IMR-90 (cell line): ENCODE measurements at regions not wholly inside any gene's neighbourhood (a gene's known extent, or its start where the extent isn't known, plus 50 kb on each side); places are given as distances from the start of the nearest gene placed in this dataset.

Experiments
- ATAC-seq: fragments of 200-7000 bp; cut with Tn5 transposase; 2 replicates; pipeline ENCODE4 v1.9.1; 2020; ENCODE audit warnings: low read depth, mild to moderate bottlenecking, moderate library complexity
- BruUV-seq: library from RNA; stranded (reverse); fragments of 400-500 nt; replicated peaks from 2 replicates; lab custom pipeline; 2021; lab: Mats Ljungman, UMichigan
- CTCF ChIA-PET: fragments of 300-600 bp; formaldehyde crosslinking; extraction: SDS; loops from one replicate; lab custom pipeline; 2021; ENCODE audit warnings: antibody characterized with exemption; lab: Yijun Ruan, JAX
- POLR2A ChIA-PET: fragments of 300-600 bp; sonication (Branson Sonifier 250); formaldehyde crosslinking; loops from one replicate; lab custom pipeline; 2022; ENCODE audit warnings: antibody characterized with exemption; ENCODE audit not compliant: unreplicated experiment; lab: Charles Lee
- DNase-seq: peaks from one replicate; pipeline ENCODE4 v3.0.0; 2013
- H2AFZ ChIP-seq: replicated peaks from 2 replicates; pipeline ENCODE3; 2013; ENCODE audit warnings: low read length, mild to moderate bottlenecking; ENCODE audit not compliant: poor library complexity
- H2AK5ac ChIP-seq: 2 replicates; pipeline ENCODE4 v1.6.1; 2013; ENCODE audit warnings: low read depth, low read length, inconsistent platforms
- H2AK9ac ChIP-seq: replicated peaks from 2 replicates; pipeline ENCODE3; 2013; ENCODE audit warnings: mild to moderate bottlenecking, low read depth, low read length, moderate library complexity; ENCODE audit not compliant: poor library complexity
- H2BK120ac ChIP-seq: 2 replicates; pipeline ENCODE4 v1.6.1; 2013; ENCODE audit warnings: low read depth, low read length, inconsistent platforms
- H2BK15ac ChIP-seq: 3 replicates; pipeline ENCODE4 v1.6.1; 2013; ENCODE audit warnings: low read depth, low read length, inconsistent platforms
- H2BK20ac ChIP-seq: 2 replicates; pipeline ENCODE4 v1.6.1; 2013; ENCODE audit warnings: low read depth, mild to moderate bottlenecking, inconsistent platforms, low read length, moderate library complexity
- H2BK5ac ChIP-seq: 2 replicates; pipeline ENCODE4 v1.6.1; 2013; ENCODE audit warnings: mild to moderate bottlenecking, low read depth, low read length, inconsistent platforms; ENCODE audit not compliant: poor library complexity, severe bottlenecking
- H3K14ac ChIP-seq: replicated peaks from 2 replicates; pipeline ENCODE4 v1.6.1; 2013; ENCODE audit warnings: low read depth, low read length, inconsistent platforms
- H3K18ac ChIP-seq: 2 replicates; pipeline ENCODE4 v1.6.1; 2013; ENCODE audit warnings: low read depth, low read length, control low read depth
- H3K23ac ChIP-seq: 2 replicates; pipeline ENCODE4 v1.6.1; 2013; ENCODE audit warnings: low read depth, low read length, inconsistent platforms
- H3K27ac ChIP-seq: 2 replicates; pipeline ENCODE4 v1.5.1; 2013; ENCODE audit warnings: mild to moderate bottlenecking, control low read depth, low read length; ENCODE audit not compliant: insufficient read depth
- H3K27me3 ChIP-seq: 2 replicates; pipeline ENCODE4 v1.6.1; 2013; ENCODE audit warnings: low read length; ENCODE audit not compliant: control insufficient read depth, insufficient read depth
- H3K36me3 ChIP-seq: 2 replicates; pipeline ENCODE4 v1.6.1; 2013; ENCODE audit warnings: low read length, mixed read lengths; ENCODE audit not compliant: control insufficient read depth, insufficient read depth
- H3K4ac ChIP-seq: 2 replicates; pipeline ENCODE4 v1.6.1; 2013; ENCODE audit warnings: low read depth, low read length, inconsistent platforms
- H3K4me1 ChIP-seq: 2 replicates; pipeline ENCODE4 v1.6.1; 2013; ENCODE audit warnings: low read length, mixed read lengths; ENCODE audit not compliant: control insufficient read depth, insufficient read depth
- H3K4me2 ChIP-seq: 2 replicates; pipeline ENCODE4 v1.6.1; 2013; ENCODE audit warnings: low read depth, mild to moderate bottlenecking, control low read depth, low read length, moderate library complexity
- H3K4me3 ChIP-seq: 2 replicates; pipeline ENCODE4 v1.5.1; 2013; ENCODE audit warnings: low read depth, mild to moderate bottlenecking, control low read depth, low read length, moderate library complexity; ENCODE audit not compliant: insufficient read depth
- H3K56ac ChIP-seq: 2 replicates; pipeline ENCODE4 v1.6.1; 2013; ENCODE audit warnings: low read length, inconsistent platforms; ENCODE audit not compliant: insufficient read depth; ENCODE audit errors: extremely low read depth
- H3K79me1 ChIP-seq, 2 experiments: 2 replicates each; pipeline ENCODE4 v1.6.1; 2013; ENCODE audit warnings: low read length in 2 of 2, inconsistent platforms in 1 of 2, low read depth in 1 of 2
- H3K9ac ChIP-seq: 2 replicates; pipeline ENCODE4 v1.6.1; 2013; ENCODE audit warnings: low read depth, low read length, control low read depth
- H3K9me1 ChIP-seq: 2 replicates; pipeline ENCODE4 v1.6.1; 2013; ENCODE audit warnings: low read length, inconsistent platforms; ENCODE audit not compliant: insufficient read depth
- H3K9me3 ChIP-seq: 2 replicates; pipeline ENCODE4 v1.6.1; 2013; ENCODE audit warnings: low read length; ENCODE audit not compliant: control insufficient read depth, insufficient read depth
- H4K20me1 ChIP-seq: 2 replicates; pipeline ENCODE4 v1.6.1; 2013; ENCODE audit warnings: low read length, inconsistent platforms; ENCODE audit not compliant: insufficient read depth
- H4K5ac ChIP-seq: 2 replicates; pipeline ENCODE4 v1.6.1; 2013; ENCODE audit warnings: mild to moderate bottlenecking, low read depth, low read length, control low read depth
- H4K8ac ChIP-seq, 2 experiments: 2 replicates each; pipeline ENCODE4 v1.6.1; 2013; ENCODE audit warnings: low read depth in 2 of 2, low read length in 2 of 2, control low read depth in 1 of 2, inconsistent platforms in 1 of 2
- H4K91ac ChIP-seq: 2 replicates; pipeline ENCODE4 v1.6.1; 2013; ENCODE audit warnings: low read depth, low read length, inconsistent platforms; ENCODE audit not compliant: insufficient read depth
- BHLHE40 ChIP-seq: fragments of 150-350 bp; IDR thresholded peaks from 2 replicates; pipeline ENCODE4 v1.6.1; 2016; ENCODE audit warnings: mild to moderate bottlenecking, low read depth, low read length
- CEBPB ChIP-seq: IDR thresholded peaks from 2 replicates; pipeline ENCODE4 v1.6.1; 2012; ENCODE audit warnings: low read depth, low read length, improper control_type of control experiment
- CHD1 ChIP-seq: IDR thresholded peaks from 2 replicates; pipeline ENCODE4 v1.6.1; 2012; ENCODE audit warnings: low read depth, low read length, improper control_type of control experiment
- CTCF ChIP-seq: conservative IDR thresholded peaks from 2 replicates; pipeline ENCODE4 v1.5.1; 2012; ENCODE audit warnings: mild to moderate bottlenecking, low read depth, low read length, improper control_type of control experiment
- ELK1 ChIP-seq: fragments of 150-350 bp; IDR thresholded peaks from 2 replicates; pipeline ENCODE4 v1.6.1; 2016; ENCODE audit warnings: low read depth, mild to moderate bottlenecking, low read length, moderate library complexity, borderline replicate concordance
- FOS ChIP-seq: fragments of 150-350 bp; IDR thresholded peaks from 2 replicates; pipeline ENCODE4 v1.6.1; 2016; ENCODE audit warnings: low read depth, low read length
- MAFK ChIP-seq: IDR thresholded peaks from 2 replicates; pipeline ENCODE4 v1.6.1; 2012; ENCODE audit warnings: low read depth, low read length, improper control_type of control experiment
- MAZ ChIP-seq: IDR thresholded peaks from 2 replicates; pipeline ENCODE4 v1.6.1; 2012; ENCODE audit warnings: low read depth, mild to moderate bottlenecking, low read length, improper control_type of control experiment, moderate library complexity, borderline replicate concordance
- MXI1 ChIP-seq: IDR thresholded peaks from 2 replicates; pipeline ENCODE4 v1.6.1; 2012; ENCODE audit warnings: low read depth, mild to moderate bottlenecking, low read length, moderate library complexity, borderline replicate concordance
- POLR2A ChIP-seq: IDR thresholded peaks from 2 replicates; pipeline ENCODE4 v1.6.1; 2012; ENCODE audit warnings: mild to moderate bottlenecking, low read depth, low read length
- RAD21 ChIP-seq: IDR thresholded peaks from 2 replicates; pipeline ENCODE4 v1.6.1; 2012; ENCODE audit warnings: low read length, improper control_type of control experiment
- RCOR1 ChIP-seq: IDR thresholded peaks from 2 replicates; pipeline ENCODE4 v1.6.1; 2012; ENCODE audit warnings: mild to moderate bottlenecking, low read length, improper control_type of control experiment; ENCODE audit not compliant: insufficient replicate concordance
- RFX5 ChIP-seq: IDR thresholded peaks from 2 replicates; pipeline ENCODE4 v1.8.0; 2012; ENCODE audit warnings: low read depth, mild to moderate bottlenecking, low read length, moderate library complexity
- SMC3 ChIP-seq: fragments of 150-350 bp; IDR thresholded peaks from 2 replicates; pipeline ENCODE4 v1.6.1; 2016; ENCODE audit warnings: low read depth, mild to moderate bottlenecking, antibody characterized with exemption, low read length, moderate library complexity
- USF2 ChIP-seq: fragments of 150-350 bp; IDR thresholded peaks from 2 replicates; pipeline ENCODE4 v1.6.1; 2017; ENCODE audit warnings: mild to moderate bottlenecking, antibody characterized with exemption, low read length, low read depth
- WGBS, 2 experiments: methylation state at CpG; one replicate each; pipeline versions ENCODE4 v1.1.5 to v1.1.7; 2013; ENCODE audit warnings: missing lambda C conversion rate in 2 of 2; ENCODE audit not compliant: insufficient read length in 1 of 2; ENCODE audit errors: extremely low coverage in 2 of 2; 5-methylcytosine and 5-hydroxymethylcytosine counted together
- dilution Hi-C: fragments of 300-500 bp; cut with HindIII; formaldehyde crosslinking; loops from one replicate; pipeline ENCODE4 v1.14.3; 2018; ENCODE audit warnings: low sequenced_read_pairs; ENCODE audit not compliant: unreplicated experiment
- in situ Hi-C: fragments of 300-500 bp; cut with MboI; formaldehyde crosslinking; loops from 3 replicates; pipeline ENCODE4 v1.14.3; 2019; ENCODE audit warnings: low sequenced_read_pairs, inconsistent platforms, mixed read lengths
- intact Hi-C: fragments of 100-400 bp; cut with micrococcal nuclease; formaldehyde crosslinking; loops from 2 replicates; pipeline ENCODE4 v1.10.0; 2022

GRCh38 chr5:5676218-5676617 is 253.7 kb downstream of the ICE1 start:
- in situ Hi-C loops: no loop called here
- no peak overlapping the region for H2BK15ac ChIP-seq
- H3K23ac ChIP-seq: no peak overlapping the region
- TF ChIP-seq RCOR1 (no peak), RFX5 (no peak), SMC3 (no peak), ELK1 (no peak), MAZ (no peak), CTCF (no peak), BHLHE40 (no peak), MXI1 (no peak), POLR2A (no peak), MAFK (no peak), CEBPB (no peak), CHD1 (no peak), USF2 (no peak), RAD21 (no peak), FOS (no peak)
- H3K79me1 ChIP-seq: no peaks in the 10 kb centered on the region
- no TSS peak for BruUV-seq
- H4K91ac ChIP-seq: no peak overlapping the region
- no peak overlapping the region for H4K5ac ChIP-seq
- no peak overlapping the region for H2BK5ac ChIP-seq
- H2AFZ ChIP-seq: no peak overlapping the region
- H4K8ac ChIP-seq: no peak overlapping the region
- no peak overlapping the region for H2BK120ac ChIP-seq
- dilution Hi-C loops: no loop called here
- H2BK20ac ChIP-seq: no peak overlapping the region
- no peaks in the 10 kb centered on the region for H3K36me3 ChIP-seq
- WGBS, 2 experiments: no CpG with 5 or more reads among the region's 3 CpGs
- no peak overlapping the region for H3K27ac ChIP-seq
- H3K4ac ChIP-seq: no peak overlapping the region
- no peaks in the 10 kb centered on the region for H4K20me1 ChIP-seq
- H2AK5ac ChIP-seq: no peak overlapping the region
- H3K56ac ChIP-seq: no peak overlapping the region
- DNase-seq (no peak), ATAC-seq (no peak)
- H3K4me3 ChIP-seq: no peak overlapping the region
- POLR2A ChIA-PET: no interaction called here
- no peaks in the 10 kb centered on the region for H3K9me1 ChIP-seq
- H2AK9ac ChIP-seq: no peak overlapping the region
- no peak overlapping the region for H3K9ac ChIP-seq
- no peak overlapping the region for H3K4me2 ChIP-seq
- H3K18ac ChIP-seq: no peak overlapping the region
- no peaks in the 10 kb centered on the region for H3K27me3 ChIP-seq
- intact Hi-C loops: no loop called here
- H3K4me1 ChIP-seq: no peaks in the 10 kb centered on the region
- CTCF ChIA-PET: no interaction called here
- H3K14ac ChIP-seq: no peak overlapping the region
- peaks cover 17% of the 10 kb centered on the region for H3K9me3 ChIP-seq
